Pancreas (tissue), 10 donors: ENCODE measurements at regions not wholly inside any gene's neighbourhood (a gene's known extent, or its start where the extent isn't known, plus 50 kb on each side); places are given as distances from the start of the nearest gene placed in this dataset.

ENCODE experiments used
- ATAC-seq, 4 donors: fragments of 200-7000 bp; cut with Tn5 transposase; one replicate each; pipeline versions ENCODE4 v1.8.0 to v1.9.1; 2020; ENCODE audit warnings: mild to moderate bottlenecking in 4 of 4, moderate library complexity in 4 of 4
- DNase-seq, 6 donors: peaks; one replicate each; pipeline ENCODE4 v3.0.0-alpha.2; 2020
- FAIRE-seq: peaks from 2 replicates; lab custom pipeline; 2012; peaks lifted over from hg19 to GRCh38; lab: Jason Lieb, UNC
- H3K27ac ChIP-seq, 4 donors: fragments of 200-600 bp; sonication (generic); 1 replicate in 3 of 4; 2 replicates in 1 of 4; pipeline versions ENCODE4 v1.5.0 to v1.8.0; 2020
- H3K27me3 ChIP-seq, 4 donors: fragments of 200-600 bp; one replicate each; pipeline ENCODE4 v1.8.0; 2021
- H3K36me3 ChIP-seq, 3 donors: fragments of 200-600 bp; sonication (generic) in 1 of 3; one replicate each; pipeline versions ENCODE4 v1.5.0 to v1.8.0; 2020 to 2021
- H3K4me1 ChIP-seq, 3 donors: fragments of 200-600 bp; one replicate each; pipeline ENCODE4 v1.8.0; 2021
- H3K4me3 ChIP-seq, 4 donors: fragments of 200-600 bp; sonication (generic) in 2 of 4; one replicate each; pipeline versions ENCODE4 v1.5.0 to v1.8.0; 2020 to 2021
- H3K9me3 ChIP-seq, 4 donors: fragments of 200-600 bp; one replicate each; pipeline ENCODE4 v1.8.0; 2021
- WGBS, 2 donors: extraction: QIAGEN DNeasy Blood & Tissue Kit; methylation state at CpG; one replicate each; pipeline ENCODE4 v1.1.7; 2013; 5-methylcytosine and 5-hydroxymethylcytosine counted together
- intact Hi-C, 3 donors: fragments of 100-400 bp; cut with DNase I; formaldehyde crosslinking; loops; one replicate each; pipeline versions ENCODE4 v1.11.1 to v1.14.2; 2022
- TF ChIP-seq, protein P1 (sequence below), 4 donors: fragments of 200-600 bp; sonication (generic) in 3 of 4; IDR thresholded peaks; one replicate each; pipeline versions ENCODE4 v1.5.0 to v1.8.0; 2021; ENCODE audit warnings: antibody characterized with exemption in 4 of 4
- donor health status: healthy with polysubstance abuse.
- donor health status: DM: no; HTN: no; CAD: no; lungs with moderate emphysema.
- donor health status: DM: no; HTN: no; CAD: no.
- donor health status: control.
- donor health status: control.
- donor health status: Bipolar disorder and iron deficiency.
- donor health status: DM: yes; HTN: yes; CAD: no.
- donor health status: DM: no; HTN: no; CAD: no.
- donor health status: DM: no; HTN: no; CAD: no.
- donor health status: DM: yes; HTN: yes; CAD: no.

DNA sequence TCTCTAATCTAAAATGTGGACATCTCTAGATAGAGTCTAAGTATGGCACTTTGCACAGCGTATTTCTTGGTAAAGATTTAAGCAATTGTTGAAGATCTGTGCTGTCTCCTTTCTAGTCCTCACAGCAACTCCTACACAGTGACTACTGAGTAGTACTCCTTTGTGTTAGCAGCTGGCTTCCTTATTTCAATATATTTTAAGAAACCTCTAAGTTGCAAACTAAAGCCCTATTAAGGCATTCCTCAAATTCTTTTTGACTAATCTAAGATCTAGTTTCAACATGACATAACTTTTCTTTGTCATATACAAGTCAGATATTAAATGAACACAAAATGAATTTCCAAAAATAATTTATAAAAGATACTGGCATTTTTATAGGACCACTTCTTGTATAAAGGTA is 121.8 kb upstream of the DNAJC10 start:
- no peaks in the 10 kb centered on the region for H3K27me3 ChIP-seq
- DNase-seq, result no peak
- no peak overlapping the region for H3K4me3 ChIP-seq
- H3K27ac ChIP-seq, result no peak overlapping the region
- intact Hi-C loops, result no loop called here
- FAIRE-seq, result no peak
- no peak for ATAC-seq
- no peaks in the 10 kb centered on the region for H3K9me3 ChIP-seq
- WGBS, 2 donors, result 92 to 96% methylated on average over 1 of the region's 1 CpG
- no peaks in the 10 kb centered on the region for H3K4me1 ChIP-seq
- TF ChIP-seq, protein P1, sequence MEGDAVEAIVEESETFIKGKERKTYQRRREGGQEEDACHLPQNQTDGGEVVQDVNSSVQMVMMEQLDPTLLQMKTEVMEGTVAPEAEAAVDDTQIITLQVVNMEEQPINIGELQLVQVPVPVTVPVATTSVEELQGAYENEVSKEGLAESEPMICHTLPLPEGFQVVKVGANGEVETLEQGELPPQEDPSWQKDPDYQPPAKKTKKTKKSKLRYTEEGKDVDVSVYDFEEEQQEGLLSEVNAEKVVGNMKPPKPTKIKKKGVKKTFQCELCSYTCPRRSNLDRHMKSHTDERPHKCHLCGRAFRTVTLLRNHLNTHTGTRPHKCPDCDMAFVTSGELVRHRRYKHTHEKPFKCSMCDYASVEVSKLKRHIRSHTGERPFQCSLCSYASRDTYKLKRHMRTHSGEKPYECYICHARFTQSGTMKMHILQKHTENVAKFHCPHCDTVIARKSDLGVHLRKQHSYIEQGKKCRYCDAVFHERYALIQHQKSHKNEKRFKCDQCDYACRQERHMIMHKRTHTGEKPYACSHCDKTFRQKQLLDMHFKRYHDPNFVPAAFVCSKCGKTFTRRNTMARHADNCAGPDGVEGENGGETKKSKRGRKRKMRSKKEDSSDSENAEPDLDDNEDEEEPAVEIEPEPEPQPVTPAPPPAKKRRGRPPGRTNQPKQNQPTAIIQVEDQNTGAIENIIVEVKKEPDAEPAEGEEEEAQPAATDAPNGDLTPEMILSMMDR (IDR thresholded peaks at IDR 0.05), result no peak
- H3K36me3 ChIP-seq, result no peaks in the 10 kb centered on the region

DNA sequence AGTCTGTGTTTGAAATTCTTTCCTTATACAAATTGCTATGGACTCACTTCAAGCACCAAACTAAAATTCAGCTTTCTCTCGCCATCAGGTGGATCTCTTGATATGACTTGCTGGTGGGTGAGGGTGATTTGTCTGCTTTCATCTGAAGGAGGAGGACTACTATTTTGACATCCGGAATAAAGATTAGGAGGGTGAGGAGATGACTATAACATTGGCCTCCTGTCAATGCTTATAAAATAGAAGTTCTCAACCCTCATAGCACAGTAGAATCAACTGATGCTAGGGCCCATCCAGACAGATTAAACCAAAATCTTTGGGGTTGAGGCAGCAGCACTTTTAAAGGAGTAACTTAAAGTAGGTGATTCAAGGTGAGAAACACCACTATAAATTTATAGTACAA is 120.4 kb upstream of the DNAJC10 start:
- Histone ChIP-seq H3K4me3 (no peak overlapping the region), H3K27ac (no peak overlapping the region), H3K4me1 (no peaks in the 10 kb centered on the region), H3K36me3 (no peaks in the 10 kb centered on the region), H3K9me3 (no peaks in the 10 kb centered on the region), H3K27me3 (no peaks in the 10 kb centered on the region)
- WGBS, 2 donors, result 80 to 89% methylated on average over 2 of the region's 2 CpGs
- DNase-seq (no peak), ATAC-seq (no peak), FAIRE-seq (no peak)
- TF ChIP-seq, protein P1 (IDR thresholded peaks at IDR 0.05), result no peak
- intact Hi-C loops, result no loop called here

DNA sequence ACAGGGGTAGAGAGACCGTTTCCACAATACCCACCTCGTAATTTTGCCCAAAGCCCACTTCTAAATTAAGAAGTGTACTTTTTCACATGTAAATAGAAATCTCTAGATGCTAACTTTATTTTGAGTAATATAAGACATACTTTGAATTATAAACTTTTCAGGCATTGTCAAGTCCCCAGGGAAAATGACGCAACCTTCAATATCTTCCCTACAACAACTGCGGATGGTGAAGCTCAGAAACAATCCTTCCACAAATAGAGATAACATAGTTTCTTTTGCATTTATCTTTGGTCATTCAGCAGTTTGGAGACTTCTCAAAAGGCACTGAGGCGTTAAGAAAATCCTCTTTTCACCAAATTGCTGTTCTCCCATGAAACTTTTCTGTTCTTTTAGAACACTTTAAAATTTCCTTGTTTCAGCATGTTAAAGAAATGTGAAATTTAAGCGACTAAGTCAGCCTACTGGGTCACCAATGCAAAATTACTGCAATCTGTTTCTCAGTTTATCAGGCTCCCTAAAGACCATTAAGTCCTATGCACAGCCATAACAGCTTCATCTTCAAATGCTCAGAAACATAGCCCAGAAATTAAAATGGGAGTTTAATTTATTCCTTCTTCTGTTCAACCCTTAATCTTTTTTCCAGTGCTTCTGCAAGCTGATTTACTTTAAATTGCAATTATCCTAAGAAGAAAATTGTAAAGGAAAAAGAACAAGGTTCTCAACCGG is 118.3 kb upstream of the DNAJC10 start:
- FAIRE-seq, result no peak
- no peak for DNase-seq
- TF ChIP-seq, protein P1 (IDR thresholded peaks at IDR 0.05), result no peak
- no peaks in the 10 kb centered on the region for H3K36me3 ChIP-seq
- H3K4me1 ChIP-seq, result no peaks in the 10 kb centered on the region
- intact Hi-C loops, result no loop called here
- H3K9me3 ChIP-seq, result no peaks in the 10 kb centered on the region
- no peak overlapping the region for H3K4me3 ChIP-seq
- 59 to 68% methylated on average over 7 of the region's 7 CpGs for WGBS, 2 donors
- ATAC-seq, result no peak
- no peaks in the 10 kb centered on the region for H3K27me3 ChIP-seq
- no peak overlapping the region for H3K27ac ChIP-seq

DNA sequence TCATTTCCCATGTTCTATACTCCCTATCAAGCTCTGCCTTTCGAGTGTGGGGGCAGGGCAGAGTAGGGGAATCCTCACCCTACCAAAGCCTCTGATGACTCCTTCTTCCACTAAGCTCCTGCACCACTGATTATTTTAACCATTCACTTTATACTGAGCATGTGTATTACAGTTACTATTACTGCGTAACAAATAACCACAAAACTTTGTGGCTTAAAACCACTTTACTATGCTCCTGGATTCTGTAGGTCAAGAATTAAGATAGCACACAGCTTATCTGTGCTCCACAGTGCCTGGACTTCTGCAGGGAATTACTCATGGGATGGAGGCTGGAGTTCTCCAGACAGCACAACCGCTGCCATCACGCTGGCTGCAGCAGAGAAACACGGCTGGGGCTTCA is 117.4 kb upstream of the DNAJC10 start:
- no peaks in the 10 kb centered on the region for H3K4me1 ChIP-seq
- no peaks in the 10 kb centered on the region for H3K27me3 ChIP-seq
- TF ChIP-seq, protein P1 (IDR thresholded peaks at IDR 0.05), result no peak
- H3K36me3 ChIP-seq, result no peaks in the 10 kb centered on the region
- ATAC-seq, result no peak
- intact Hi-C loops, result no loop called here
- DNase-seq, result no peak
- H3K27ac ChIP-seq, result no peak overlapping the region
- WGBS, 2 donors, result 83 to 89% methylated on average over 5 of the region's 5 CpGs
- no peak for FAIRE-seq
- H3K4me3 ChIP-seq, result no peak overlapping the region
- no peaks in the 10 kb centered on the region for H3K9me3 ChIP-seq

DNA sequence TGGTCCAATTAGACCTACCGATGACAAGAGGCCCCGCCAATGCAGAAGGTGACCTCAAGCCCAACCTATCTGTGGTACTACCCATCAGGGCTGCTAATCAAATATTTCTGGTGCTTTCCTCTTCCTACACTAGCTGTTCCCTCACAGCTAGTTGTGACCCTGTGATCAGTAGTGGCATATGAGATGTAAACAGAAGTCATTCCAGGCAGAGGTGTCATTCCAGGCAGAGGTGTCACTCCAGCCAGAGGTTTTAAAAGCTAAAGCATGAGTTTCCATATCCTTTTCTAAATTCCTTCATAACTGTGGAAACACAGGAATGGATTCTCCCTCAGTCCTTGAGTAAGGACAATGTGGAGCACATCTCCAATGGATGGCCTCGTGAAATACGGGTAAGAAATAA is 110.9 kb upstream of the DNAJC10 start:
- TF ChIP-seq, protein P1 (IDR thresholded peaks at IDR 0.05), result no peak
- DNase-seq, result no peak
- no peaks in the 10 kb centered on the region for H3K36me3 ChIP-seq

More for the DNA sequence above, 110.9 kb upstream of the DNAJC10 start:
- H3K4me3 ChIP-seq, result no peak overlapping the region
- H3K27me3 ChIP-seq, result no peaks in the 10 kb centered on the region
- intact Hi-C loops, result no loop called here
- FAIRE-seq (no peak), ATAC-seq (no peak)
- H3K9me3 ChIP-seq, result no peaks in the 10 kb centered on the region
- 92 to 93% methylated on average over 4 of the region's 4 CpGs for WGBS, 2 donors
- no peak overlapping the region for H3K27ac ChIP-seq
- no peaks in the 10 kb centered on the region for H3K4me1 ChIP-seq
